ENCODE measurements at regions not wholly inside any gene's neighbourhood (a gene's known extent, or its start where the extent isn't known, plus 50 kb on each side); places are given as distances from the start of the nearest gene placed in this dataset.
"Not testable (repeated sequence)": the region's sequence is repeated elsewhere in the genome, so short reads cannot be mapped to it uniquely, and the experiment has no call there.

GRCh38 chr1:90281886-90282285, 287.0 kb downstream of the ZNF326 start:
- TF ChIP-seq CTCF (IDR thresholded peaks at IDR 0.05; ENCODE audit: insufficient read depth, low read length, poor library complexity, severe bottlenecking); EZH2phosphoT487 (conservative IDR thresholded peaks at IDR 0.05; ENCODE audit: low read length): not testable (repeated sequence)

Data from SU-DHL-6 (cell line).